Transverse colon (tissue), 4 donors: ENCODE measurements at regions not wholly inside any gene's neighbourhood (a gene's known extent, or its start where the extent isn't known, plus 50 kb on each side); places are given as distances from the start of the nearest gene placed in this dataset.

Experiments used
- DNase-seq: peaks from one replicate; pipeline ENCODE4 v3.0.0-alpha.2; 2019
- H3K27ac ChIP-seq, 4 donors: fragments of 200-600 bp; sonication (generic); 2 replicates each; pipeline ENCODE4 v1.5.1; 2016 to 2018; ENCODE audit warnings: inconsistent platforms in 4 of 4
- H3K27me3 ChIP-seq: fragments of 200-600 bp; sonication (generic); 2 replicates; pipeline ENCODE4 v1.5.1; 2017; ENCODE audit warnings: inconsistent platforms
- H3K36me3 ChIP-seq, 4 donors: fragments of 200-600 bp; sonication (generic); 2 replicates each; pipeline ENCODE4 v1.5.1; 2017 to 2019; ENCODE audit warnings: inconsistent platforms in 4 of 4
- H3K4me1 ChIP-seq, 4 donors: fragments of 200-600 bp; sonication (generic); 2 replicates each; pipeline ENCODE4 v1.5.1; 2017 to 2020; ENCODE audit warnings: inconsistent platforms in 4 of 4
- H3K4me3 ChIP-seq, 4 donors: fragments of 200-600 bp; sonication (generic); 1 replicate in 1 of 4; 2 replicates in 3 of 4; pipeline versions ENCODE4 v1.5.1 to v1.6.1; 2017 to 2019; ENCODE audit warnings: inconsistent platforms in 4 of 4
- H3K9me3 ChIP-seq, 2 donors: fragments of 200-600 bp; sonication (generic); 2 replicates each; pipeline ENCODE4 v1.5.1; 2017 to 2019; ENCODE audit warnings: inconsistent platforms in 2 of 2
- EP300 ChIP-seq: sonication (generic); formaldehyde crosslinking; IDR thresholded peaks from one replicate; pipeline ENCODE4 v1.6.1; 2017; ENCODE audit warnings: antibody characterized with exemption, low read depth
- POLR2A ChIP-seq: fragments of 450-650 bp; IDR thresholded peaks from one replicate; pipeline ENCODE4 v1.6.1; 2016; ENCODE audit warnings: antibody characterized with exemption, mild to moderate bottlenecking, moderate library complexity
- POLR2AphosphoS5 ChIP-seq, 3 donors: sonication (generic); formaldehyde crosslinking; IDR thresholded peaks; one replicate each; pipeline ENCODE4 v1.6.1; 2016; ENCODE audit warnings: antibody characterized with exemption in 3 of 3
- WGBS, 2 donors: methylation state at CpG; one replicate each; pipeline ENCODE4 v1.1.5; 2018; ENCODE audit warnings: low coverage in 1 of 2; 5-methylcytosine and 5-hydroxymethylcytosine counted together
- in situ Hi-C, 4 donors: fragments of 200-750 bp; cut with MboI; loops; one replicate each; pipeline versions ENCODE4 v1.15.0 to v1.15.1; 2017; ENCODE audit warnings: low sequenced_read_pairs in 3 of 4, low pct_ligation_motif_present in 1 of 4, low pct_unique_long_range_greater_than_20kb in 1 of 4
- intact Hi-C: fragments of 100-400 bp; cut with DNase I; formaldehyde crosslinking; loops from one replicate; pipeline ENCODE4 v1.15.1; 2023; ENCODE audit warnings: low total_unique reads
- TF ChIP-seq, protein P1 (sequence below), 5 experiments: fragments of 200-600 bp in 3 of 5; fragments of 450-650 bp in 2 of 5; sonication (generic) in 3 of 5; IDR thresholded peaks; 1 replicate in 2 of 5; 2 replicates in 3 of 5; pipeline ENCODE4 v1.5.1; 2016 to 2017; ENCODE audit warnings: antibody characterized with exemption in 5 of 5, inconsistent platforms in 3 of 5, mild to moderate bottlenecking in 2 of 5, moderate library complexity in 1 of 5

GRCh38 chr12:22115711-22116110 is 69.7 kb downstream of the CMAS start:
- no peaks in the 10 kb centered on the region for H3K9me3 ChIP-seq
- TF ChIP-seq POLR2AphosphoS5 (IDR thresholded peaks at IDR 0.05) (no peak), EP300 (no peak), POLR2A (no peak)
- TF ChIP-seq, protein P1, sequence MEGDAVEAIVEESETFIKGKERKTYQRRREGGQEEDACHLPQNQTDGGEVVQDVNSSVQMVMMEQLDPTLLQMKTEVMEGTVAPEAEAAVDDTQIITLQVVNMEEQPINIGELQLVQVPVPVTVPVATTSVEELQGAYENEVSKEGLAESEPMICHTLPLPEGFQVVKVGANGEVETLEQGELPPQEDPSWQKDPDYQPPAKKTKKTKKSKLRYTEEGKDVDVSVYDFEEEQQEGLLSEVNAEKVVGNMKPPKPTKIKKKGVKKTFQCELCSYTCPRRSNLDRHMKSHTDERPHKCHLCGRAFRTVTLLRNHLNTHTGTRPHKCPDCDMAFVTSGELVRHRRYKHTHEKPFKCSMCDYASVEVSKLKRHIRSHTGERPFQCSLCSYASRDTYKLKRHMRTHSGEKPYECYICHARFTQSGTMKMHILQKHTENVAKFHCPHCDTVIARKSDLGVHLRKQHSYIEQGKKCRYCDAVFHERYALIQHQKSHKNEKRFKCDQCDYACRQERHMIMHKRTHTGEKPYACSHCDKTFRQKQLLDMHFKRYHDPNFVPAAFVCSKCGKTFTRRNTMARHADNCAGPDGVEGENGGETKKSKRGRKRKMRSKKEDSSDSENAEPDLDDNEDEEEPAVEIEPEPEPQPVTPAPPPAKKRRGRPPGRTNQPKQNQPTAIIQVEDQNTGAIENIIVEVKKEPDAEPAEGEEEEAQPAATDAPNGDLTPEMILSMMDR (IDR thresholded peaks at IDR 0.05), result no peak
- H3K27me3 ChIP-seq, result no peaks in the 10 kb centered on the region
- H3K4me1 ChIP-seq, result no peaks in the 10 kb centered on the region
- in situ Hi-C loops (no loop called here), intact Hi-C loops (no loop called here)
- DNase-seq, result no peak
- H3K27ac ChIP-seq, result no peak overlapping the region
- no peak overlapping the region for H3K4me3 ChIP-seq
- no peaks in the 10 kb centered on the region for H3K36me3 ChIP-seq
- WGBS, 2 donors, result 88 to 92% methylated on average over 3 to 4 of the region's 4 CpGs

GRCh38 chr12:22116376-22116775 is 70.4 kb downstream of the CMAS start:
- no peak for DNase-seq
- H3K9me3 ChIP-seq, result no peaks in the 10 kb centered on the region
- TF ChIP-seq POLR2A, result no peak
- TF ChIP-seq POLR2AphosphoS5 (IDR thresholded peaks at IDR 0.05), result no peak
- TF ChIP-seq, protein P1 (IDR thresholded peaks at IDR 0.05), result no peak
- TF ChIP-seq EP300, result no peak
- H3K27me3 ChIP-seq, result no peaks in the 10 kb centered on the region
- intact Hi-C loops, result no loop called here
- H3K36me3 ChIP-seq, result no peaks in the 10 kb centered on the region
- H3K27ac ChIP-seq, result no peak overlapping the region
- H3K4me3 ChIP-seq, result no peak overlapping the region
- no peaks in the 10 kb centered on the region for H3K4me1 ChIP-seq
- in situ Hi-C loops, result no loop called here
- 86% methylated on average over 2 to 5 of the region's 5 CpGs for WGBS, 2 donors

DNA sequence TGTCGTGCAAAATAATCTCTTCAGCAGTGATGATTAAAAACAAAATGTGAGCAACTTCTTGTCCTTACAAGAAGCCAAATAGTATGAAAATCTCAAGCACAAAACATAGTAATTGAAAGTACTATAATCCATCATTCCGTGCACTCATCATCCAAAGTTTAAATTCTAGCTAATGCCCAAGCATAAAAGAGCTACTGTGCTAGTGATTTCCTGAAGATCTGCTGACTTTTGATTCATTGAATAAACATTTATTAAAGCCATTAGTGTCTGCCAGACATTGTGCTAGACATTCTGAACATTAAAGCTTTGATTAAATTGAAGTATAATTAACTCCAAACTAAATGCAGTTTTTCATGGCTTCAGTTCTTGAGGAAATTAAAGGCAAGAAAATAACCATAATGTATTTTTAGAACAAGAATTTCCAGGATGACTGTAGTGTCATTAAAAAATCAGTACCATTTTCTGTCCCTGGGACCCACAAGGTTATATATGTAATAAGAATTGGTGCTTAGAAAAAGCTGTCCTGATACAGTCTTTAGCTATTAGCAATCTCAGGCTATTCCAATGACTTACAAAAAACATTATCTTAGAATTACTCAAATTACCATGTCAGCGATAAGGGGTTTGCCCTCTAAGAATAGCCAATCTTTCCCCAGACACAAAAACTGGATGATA is 71.7 kb downstream of the CMAS start:
- no peak for DNase-seq
- Histone ChIP-seq H3K27ac (no peak overlapping the region), H3K36me3 (no peaks in the 10 kb centered on the region), H3K27me3 (no peaks in the 10 kb centered on the region), H3K4me3 (no peak overlapping the region), H3K9me3 (no peaks in the 10 kb centered on the region), H3K4me1 (no peaks in the 10 kb centered on the region)
- intact Hi-C loops, result no loop called here
- TF ChIP-seq POLR2AphosphoS5 (IDR thresholded peaks at IDR 0.05), result no peak
- no peak for TF ChIP-seq POLR2A
- TF ChIP-seq, protein P1 (IDR thresholded peaks at IDR 0.05), result no peak
- TF ChIP-seq EP300, result no peak
- in situ Hi-C loops, result no loop called here
- 65 to 79% methylated on average over 3 of the region's 3 CpGs for WGBS, 2 donors

- in situ Hi-C loops (no loop called here), intact Hi-C loops (no loop called here)
- Histone ChIP-seq H3K27ac (no peak overlapping the region), H3K36me3 (no peaks in the 10 kb centered on the region), H3K9me3 (no peaks in the 10 kb centered on the region), H3K4me3 (no peak overlapping the region), H3K27me3 (no peaks in the 10 kb centered on the region), H3K4me1 (no peaks in the 10 kb centered on the region)
- 71 to 100% methylated on average over 1 to 3 of the region's 3 CpGs for WGBS, 2 donors
- DNase-seq, result no peak
- TF ChIP-seq, protein P1 (IDR thresholded peaks at IDR 0.05), result no peak
- TF ChIP-seq POLR2AphosphoS5 (IDR thresholded peaks at IDR 0.05) (no peak), POLR2A (no peak), EP300 (no peak)
Measured at GRCh38 chr12:22118238-22118790, 72.3 kb downstream of the CMAS start.
